ENCODE measurements at regions not wholly inside any gene's neighbourhood (a gene's known extent, or its start where the extent isn't known, plus 50 kb on each side); places are given as distances from the start of the nearest gene placed in this dataset.
"Not testable (repeated sequence)": the region's sequence is repeated elsewhere in the genome, so short reads cannot be mapped to it uniquely, and the experiment has no call there.

GRCh38 chr11:81579339-81579738 lies 1154.3 kb downstream of the FAM181B start:
- H3K4me1 ChIP-seq (ENCODE audit: insufficient read depth, low read length) = no peaks in the 10 kb centered on the region
- H3K9ac ChIP-seq (ENCODE audit: low read depth, low read length) = no peak overlapping the region
- H3K36me3 ChIP-seq (ENCODE audit: insufficient read depth, low read length) = no peaks in the 10 kb centered on the region
- H3K9me3 ChIP-seq (ENCODE audit: control insufficient read depth, insufficient read depth, low read length) = no peaks in the 10 kb centered on the region

- Histone ChIP-seq H3K9ac (ENCODE audit: low read depth, low read length) (no peak overlapping the region), H3K9me3 (ENCODE audit: control insufficient read depth, insufficient read depth, low read length) (no peaks in the 10 kb centered on the region), H3K36me3 (ENCODE audit: insufficient read depth, low read length) (no peaks in the 10 kb centered on the region), H3K4me1 (ENCODE audit: insufficient read depth, low read length) (no peaks in the 10 kb centered on the region)
These were observed 1155.1 kb downstream of the FAM181B start for GRCh38 chr11:81578571-81578970.

- Histone ChIP-seq H3K9me3 (ENCODE audit: control insufficient read depth, insufficient read depth, low read length) (no peaks in the 10 kb centered on the region), H3K4me1 (ENCODE audit: insufficient read depth, low read length) (no peaks in the 10 kb centered on the region), H3K36me3 (ENCODE audit: insufficient read depth, low read length) (no peaks in the 10 kb centered on the region), H3K9ac (ENCODE audit: low read depth, low read length) (no peak overlapping the region)
These were observed 1159.4 kb downstream of the FAM181B start for GRCh38 chr11:81574301-81574700.

GRCh38 chr11:81573367-81573766 lies 1160.3 kb downstream of the FAM181B start:
- H3K4me1 ChIP-seq (ENCODE audit: insufficient read depth, low read length) = no peaks in the 10 kb centered on the region
- H3K9me3 ChIP-seq (ENCODE audit: control insufficient read depth, insufficient read depth, low read length) = no peaks in the 10 kb centered on the region
- no peak overlapping the region for H3K9ac ChIP-seq (ENCODE audit: low read depth, low read length)
- H3K36me3 ChIP-seq (ENCODE audit: insufficient read depth, low read length) = no peaks in the 10 kb centered on the region

GRCh38 chr11:81570669-81571068 lies 1163.0 kb downstream of the FAM181B start:
- Histone ChIP-seq H3K36me3 (ENCODE audit: insufficient read depth, low read length) (no peaks in the 10 kb centered on the region), H3K9me3 (ENCODE audit: control insufficient read depth, insufficient read depth, low read length) (no peaks in the 10 kb centered on the region), H3K4me1 (ENCODE audit: insufficient read depth, low read length) (no peaks in the 10 kb centered on the region), H3K9ac (ENCODE audit: low read depth, low read length) (no peak overlapping the region)

GRCh38 chr11:81569999-81570398 lies 1163.7 kb downstream of the FAM181B start:
- Histone ChIP-seq H3K4me1 (ENCODE audit: insufficient read depth, low read length) (no peaks in the 10 kb centered on the region), H3K36me3 (ENCODE audit: insufficient read depth, low read length) (no peaks in the 10 kb centered on the region), H3K9me3 (ENCODE audit: control insufficient read depth, insufficient read depth, low read length) (no peaks in the 10 kb centered on the region), H3K9ac (ENCODE audit: low read depth, low read length) (no peak overlapping the region)

GRCh38 chr11:81568918-81569317 lies 1164.7 kb downstream of the FAM181B start:
- H3K9me3 ChIP-seq (ENCODE audit: control insufficient read depth, insufficient read depth, low read length) = no peaks in the 10 kb centered on the region
- H3K9ac ChIP-seq (ENCODE audit: low read depth, low read length) = no peak overlapping the region
- no peaks in the 10 kb centered on the region for H3K36me3 ChIP-seq (ENCODE audit: insufficient read depth, low read length)
- H3K4me1 ChIP-seq (ENCODE audit: insufficient read depth, low read length) = no peaks in the 10 kb centered on the region

GRCh38 chr11:81548123-81548522 lies 1185.5 kb downstream of the FAM181B start:
- H3K9ac ChIP-seq (ENCODE audit: low read depth, low read length) = no peak overlapping the region
- no peaks in the 10 kb centered on the region for H3K36me3 ChIP-seq (ENCODE audit: insufficient read depth, low read length)
- H3K9me3 ChIP-seq (ENCODE audit: control insufficient read depth, insufficient read depth, low read length) = no peaks in the 10 kb centered on the region

GRCh38 chr11:81539806-81540205 lies 1193.9 kb downstream of the FAM181B start:
- not testable (repeated sequence) for H3K4me1 ChIP-seq (ENCODE audit: insufficient read depth, low read length); H3K9me3 ChIP-seq (ENCODE audit: control insufficient read depth, insufficient read depth, low read length); H3K36me3 ChIP-seq (ENCODE audit: insufficient read depth, low read length); H3K9ac ChIP-seq (ENCODE audit: low read depth, low read length)

More at GRCh38 chr11:81548123-81548522, 1185.5 kb downstream of the FAM181B start:
- no peaks in the 10 kb centered on the region for H3K4me1 ChIP-seq (ENCODE audit: insufficient read depth, low read length)

GRCh38 chr11:81515566-81515965 lies 1218.1 kb downstream of the FAM181B start:
- H3K36me3 ChIP-seq (ENCODE audit: insufficient read depth, low read length) = no peaks in the 10 kb centered on the region
- no peaks in the 10 kb centered on the region for H3K4me1 ChIP-seq (ENCODE audit: insufficient read depth, low read length)
- no peaks in the 10 kb centered on the region for H3K9me3 ChIP-seq (ENCODE audit: control insufficient read depth, insufficient read depth, low read length)
- H3K9ac ChIP-seq (ENCODE audit: low read depth, low read length) = no peak overlapping the region

- Histone ChIP-seq H3K36me3 (ENCODE audit: insufficient read depth, low read length) (no peaks in the 10 kb centered on the region), H3K4me1 (ENCODE audit: insufficient read depth, low read length) (peaks cover 13% of the 10 kb centered on the region; the same call in 1 of the 2 replicates), H3K9ac (ENCODE audit: low read depth, low read length) (no peak overlapping the region), H3K9me3 (ENCODE audit: control insufficient read depth, insufficient read depth, low read length) (no peaks in the 10 kb centered on the region)
These were observed 1236.4 kb downstream of the FAM181B start for GRCh38 chr11:81497202-81497804.

GRCh38 chr11:81496601-81497000 lies 1237.1 kb downstream of the FAM181B start:
- H3K36me3 ChIP-seq (ENCODE audit: insufficient read depth, low read length) = no peaks in the 10 kb centered on the region
- no peaks in the 10 kb centered on the region for H3K9me3 ChIP-seq (ENCODE audit: control insufficient read depth, insufficient read depth, low read length)
- peaks cover 13% of the 10 kb centered on the region; the same call in 1 of the 2 replicates for H3K4me1 ChIP-seq (ENCODE audit: insufficient read depth, low read length)
- no peak overlapping the region for H3K9ac ChIP-seq (ENCODE audit: low read depth, low read length)

GRCh38 chr11:81495699-81496292 lies 1237.9 kb downstream of the FAM181B start:
- Histone ChIP-seq H3K9me3 (ENCODE audit: control insufficient read depth, insufficient read depth, low read length) (no peaks in the 10 kb centered on the region), H3K36me3 (ENCODE audit: insufficient read depth, low read length) (no peaks in the 10 kb centered on the region)

GRCh38 chr11:81494431-81494830 lies 1239.2 kb downstream of the FAM181B start:
- Histone ChIP-seq H3K9ac (ENCODE audit: low read depth, low read length) (no peak overlapping the region), H3K36me3 (ENCODE audit: insufficient read depth, low read length) (no peaks in the 10 kb centered on the region), H3K9me3 (ENCODE audit: control insufficient read depth, insufficient read depth, low read length) (no peaks in the 10 kb centered on the region), H3K4me1 (ENCODE audit: insufficient read depth, low read length) (peaks cover 13% of the 10 kb centered on the region; the same call in 1 of the 2 replicates)

More at GRCh38 chr11:81495699-81496292, 1237.9 kb downstream of the FAM181B start:
- Histone ChIP-seq H3K4me1 (ENCODE audit: insufficient read depth, low read length) (peaks cover 13% of the 10 kb centered on the region; the same call in 1 of the 2 replicates), H3K9ac (ENCODE audit: low read depth, low read length) (no peak overlapping the region)

GRCh38 chr11:81492923-81493445 lies 1240.7 kb downstream of the FAM181B start:
- Histone ChIP-seq H3K9ac (ENCODE audit: low read depth, low read length) (no peak overlapping the region), H3K9me3 (ENCODE audit: control insufficient read depth, insufficient read depth, low read length) (no peaks in the 10 kb centered on the region), H3K36me3 (ENCODE audit: insufficient read depth, low read length) (no peaks in the 10 kb centered on the region), H3K4me1 (ENCODE audit: insufficient read depth, low read length) (peaks cover 13% of the 10 kb centered on the region; the same call in 1 of the 2 replicates)

Measured in ES-I3 (cell line).